IMR-90 (cell line): ENCODE measurements at regions not wholly inside any gene's neighbourhood (a gene's known extent, or its start where the extent isn't known, plus 50 kb on each side); places are given as distances from the start of the nearest gene placed in this dataset.

Experiments used
- ATAC-seq: fragments of 200-7000 bp; cut with Tn5 transposase; 2 replicates; pipeline ENCODE4 v1.9.1; 2020; ENCODE audit warnings: low read depth, mild to moderate bottlenecking, moderate library complexity
- BruUV-seq: library from RNA; stranded (reverse); fragments of 400-500 nt; replicated peaks from 2 replicates; lab custom pipeline; 2021; lab: Mats Ljungman, UMichigan
- CTCF ChIA-PET: fragments of 300-600 bp; formaldehyde crosslinking; extraction: SDS; loops from one replicate; lab custom pipeline; 2021; ENCODE audit warnings: antibody characterized with exemption; lab: Yijun Ruan, JAX
- POLR2A ChIA-PET: fragments of 300-600 bp; sonication (Branson Sonifier 250); formaldehyde crosslinking; loops from one replicate; lab custom pipeline; 2022; ENCODE audit warnings: antibody characterized with exemption; ENCODE audit not compliant: unreplicated experiment; lab: Charles Lee
- DNase-seq: peaks from one replicate; pipeline ENCODE4 v3.0.0; 2013
- H2AFZ ChIP-seq: replicated peaks from 2 replicates; pipeline ENCODE3; 2013; ENCODE audit warnings: low read length, mild to moderate bottlenecking; ENCODE audit not compliant: poor library complexity
- H2AK5ac ChIP-seq: 2 replicates; pipeline ENCODE4 v1.6.1; 2013; ENCODE audit warnings: low read depth, low read length, inconsistent platforms
- H2AK9ac ChIP-seq: replicated peaks from 2 replicates; pipeline ENCODE3; 2013; ENCODE audit warnings: mild to moderate bottlenecking, low read depth, low read length, moderate library complexity; ENCODE audit not compliant: poor library complexity
- H2BK120ac ChIP-seq: 2 replicates; pipeline ENCODE4 v1.6.1; 2013; ENCODE audit warnings: low read depth, low read length, inconsistent platforms
- H2BK15ac ChIP-seq: 3 replicates; pipeline ENCODE4 v1.6.1; 2013; ENCODE audit warnings: low read depth, low read length, inconsistent platforms
- H2BK20ac ChIP-seq: 2 replicates; pipeline ENCODE4 v1.6.1; 2013; ENCODE audit warnings: low read depth, mild to moderate bottlenecking, inconsistent platforms, low read length, moderate library complexity
- H2BK5ac ChIP-seq: 2 replicates; pipeline ENCODE4 v1.6.1; 2013; ENCODE audit warnings: mild to moderate bottlenecking, low read depth, low read length, inconsistent platforms; ENCODE audit not compliant: poor library complexity, severe bottlenecking
- H3K14ac ChIP-seq: replicated peaks from 2 replicates; pipeline ENCODE4 v1.6.1; 2013; ENCODE audit warnings: low read depth, low read length, inconsistent platforms
- H3K18ac ChIP-seq: 2 replicates; pipeline ENCODE4 v1.6.1; 2013; ENCODE audit warnings: low read depth, low read length, control low read depth
- H3K23ac ChIP-seq: 2 replicates; pipeline ENCODE4 v1.6.1; 2013; ENCODE audit warnings: low read depth, low read length, inconsistent platforms
- H3K27ac ChIP-seq: 2 replicates; pipeline ENCODE4 v1.5.1; 2013; ENCODE audit warnings: mild to moderate bottlenecking, control low read depth, low read length; ENCODE audit not compliant: insufficient read depth
- H3K27me3 ChIP-seq: 2 replicates; pipeline ENCODE4 v1.6.1; 2013; ENCODE audit warnings: low read length; ENCODE audit not compliant: control insufficient read depth, insufficient read depth
- H3K36me3 ChIP-seq: 2 replicates; pipeline ENCODE4 v1.6.1; 2013; ENCODE audit warnings: low read length, mixed read lengths; ENCODE audit not compliant: control insufficient read depth, insufficient read depth
- H3K4ac ChIP-seq: 2 replicates; pipeline ENCODE4 v1.6.1; 2013; ENCODE audit warnings: low read depth, low read length, inconsistent platforms
- H3K4me1 ChIP-seq: 2 replicates; pipeline ENCODE4 v1.6.1; 2013; ENCODE audit warnings: low read length, mixed read lengths; ENCODE audit not compliant: control insufficient read depth, insufficient read depth
- H3K4me2 ChIP-seq: 2 replicates; pipeline ENCODE4 v1.6.1; 2013; ENCODE audit warnings: low read depth, mild to moderate bottlenecking, control low read depth, low read length, moderate library complexity
- H3K4me3 ChIP-seq: 2 replicates; pipeline ENCODE4 v1.5.1; 2013; ENCODE audit warnings: low read depth, mild to moderate bottlenecking, control low read depth, low read length, moderate library complexity; ENCODE audit not compliant: insufficient read depth
- H3K56ac ChIP-seq: 2 replicates; pipeline ENCODE4 v1.6.1; 2013; ENCODE audit warnings: low read length, inconsistent platforms; ENCODE audit not compliant: insufficient read depth; ENCODE audit errors: extremely low read depth
- H3K79me1 ChIP-seq, 2 experiments: 2 replicates each; pipeline ENCODE4 v1.6.1; 2013; ENCODE audit warnings: low read length in 2 of 2, inconsistent platforms in 1 of 2, low read depth in 1 of 2
- H3K9ac ChIP-seq: 2 replicates; pipeline ENCODE4 v1.6.1; 2013; ENCODE audit warnings: low read depth, low read length, control low read depth
- H3K9me1 ChIP-seq: 2 replicates; pipeline ENCODE4 v1.6.1; 2013; ENCODE audit warnings: low read length, inconsistent platforms; ENCODE audit not compliant: insufficient read depth
- H3K9me3 ChIP-seq: 2 replicates; pipeline ENCODE4 v1.6.1; 2013; ENCODE audit warnings: low read length; ENCODE audit not compliant: control insufficient read depth, insufficient read depth
- H4K20me1 ChIP-seq: 2 replicates; pipeline ENCODE4 v1.6.1; 2013; ENCODE audit warnings: low read length, inconsistent platforms; ENCODE audit not compliant: insufficient read depth
- H4K5ac ChIP-seq: 2 replicates; pipeline ENCODE4 v1.6.1; 2013; ENCODE audit warnings: mild to moderate bottlenecking, low read depth, low read length, control low read depth
- H4K8ac ChIP-seq, 2 experiments: 2 replicates each; pipeline ENCODE4 v1.6.1; 2013; ENCODE audit warnings: low read depth in 2 of 2, low read length in 2 of 2, control low read depth in 1 of 2, inconsistent platforms in 1 of 2
- H4K91ac ChIP-seq: 2 replicates; pipeline ENCODE4 v1.6.1; 2013; ENCODE audit warnings: low read depth, low read length, inconsistent platforms; ENCODE audit not compliant: insufficient read depth
- BHLHE40 ChIP-seq: fragments of 150-350 bp; IDR thresholded peaks from 2 replicates; pipeline ENCODE4 v1.6.1; 2016; ENCODE audit warnings: mild to moderate bottlenecking, low read depth, low read length
- CEBPB ChIP-seq: IDR thresholded peaks from 2 replicates; pipeline ENCODE4 v1.6.1; 2012; ENCODE audit warnings: low read depth, low read length, improper control_type of control experiment
- CTCF ChIP-seq: conservative IDR thresholded peaks from 2 replicates; pipeline ENCODE4 v1.5.1; 2012; ENCODE audit warnings: mild to moderate bottlenecking, low read depth, low read length, improper control_type of control experiment
- FOS ChIP-seq: fragments of 150-350 bp; IDR thresholded peaks from 2 replicates; pipeline ENCODE4 v1.6.1; 2016; ENCODE audit warnings: low read depth, low read length
- MAFK ChIP-seq: IDR thresholded peaks from 2 replicates; pipeline ENCODE4 v1.6.1; 2012; ENCODE audit warnings: low read depth, low read length, improper control_type of control experiment
- MAZ ChIP-seq: IDR thresholded peaks from 2 replicates; pipeline ENCODE4 v1.6.1; 2012; ENCODE audit warnings: low read depth, mild to moderate bottlenecking, low read length, improper control_type of control experiment, moderate library complexity, borderline replicate concordance
- NFE2L2 ChIP-seq: fragments of 150-350 bp; IDR thresholded peaks from 2 replicates; pipeline ENCODE4 v1.6.1; 2016; ENCODE audit warnings: low read depth, mild to moderate bottlenecking, low read length
- RAD21 ChIP-seq: IDR thresholded peaks from 2 replicates; pipeline ENCODE4 v1.6.1; 2012; ENCODE audit warnings: low read length, improper control_type of control experiment
- RFX5 ChIP-seq: IDR thresholded peaks from 2 replicates; pipeline ENCODE4 v1.8.0; 2012; ENCODE audit warnings: low read depth, mild to moderate bottlenecking, low read length, moderate library complexity
- SMC3 ChIP-seq: fragments of 150-350 bp; IDR thresholded peaks from 2 replicates; pipeline ENCODE4 v1.6.1; 2016; ENCODE audit warnings: low read depth, mild to moderate bottlenecking, antibody characterized with exemption, low read length, moderate library complexity
- WGBS, 2 experiments: methylation state at CpG; one replicate each; pipeline versions ENCODE4 v1.1.5 to v1.1.7; 2013; ENCODE audit warnings: missing lambda C conversion rate in 2 of 2; ENCODE audit not compliant: insufficient read length in 1 of 2; ENCODE audit errors: extremely low coverage in 2 of 2; 5-methylcytosine and 5-hydroxymethylcytosine counted together
- dilution Hi-C: fragments of 300-500 bp; cut with HindIII; formaldehyde crosslinking; loops from one replicate; pipeline ENCODE4 v1.14.3; 2018; ENCODE audit warnings: low sequenced_read_pairs; ENCODE audit not compliant: unreplicated experiment
- in situ Hi-C: fragments of 300-500 bp; cut with MboI; formaldehyde crosslinking; loops from 3 replicates; pipeline ENCODE4 v1.14.3; 2019; ENCODE audit warnings: low sequenced_read_pairs, inconsistent platforms, mixed read lengths
- intact Hi-C: fragments of 100-400 bp; cut with micrococcal nuclease; formaldehyde crosslinking; loops from 2 replicates; pipeline ENCODE4 v1.10.0; 2022
- TF ChIP-seq, protein P1 (sequence below): fragments of 150-350 bp; IDR thresholded peaks from 2 replicates; pipeline ENCODE4 v1.6.1; 2016; ENCODE audit warnings: low read depth, mild to moderate bottlenecking, low read length, moderate library complexity, borderline replicate concordance

DNA sequence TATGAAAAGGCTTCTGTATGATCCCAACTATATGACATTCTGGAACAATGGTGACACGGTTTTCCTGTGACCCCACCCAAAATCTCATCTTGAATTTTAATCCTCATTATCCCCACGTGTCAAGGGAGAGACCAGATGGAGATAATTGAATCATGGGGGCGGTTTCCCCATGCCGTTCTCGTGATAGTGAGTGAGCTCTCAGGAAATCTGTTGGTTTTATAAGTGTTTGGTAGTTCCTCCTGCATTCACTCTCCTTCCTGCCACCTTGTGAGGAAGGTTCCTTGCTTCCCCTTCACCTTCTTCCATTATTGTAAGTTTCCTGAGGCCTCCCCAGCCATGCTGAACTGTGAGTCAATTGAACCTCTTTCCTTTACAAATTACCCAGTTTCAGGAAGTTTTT is 53.1 kb upstream of the TSPAN18 start:
- H2BK20ac ChIP-seq, result no peak overlapping the region
- no peak overlapping the region for H3K4ac ChIP-seq
- H3K36me3 ChIP-seq, result no peaks in the 10 kb centered on the region
- no peak overlapping the region for H3K18ac ChIP-seq
- H3K23ac ChIP-seq, result no peak overlapping the region
- H3K4me3 ChIP-seq, result no peak overlapping the region
- H2BK5ac ChIP-seq, result no peak overlapping the region
- H2AFZ ChIP-seq, result no peak overlapping the region
- no peaks in the 10 kb centered on the region for H3K9me1 ChIP-seq
- dilution Hi-C loops (no loop called here), in situ Hi-C loops (no loop called here), intact Hi-C loops (no loop called here)
- no peak overlapping the region for H3K4me2 ChIP-seq
- no peak overlapping the region for H4K8ac ChIP-seq
- DNase-seq (no peak), ATAC-seq (no peak)
- peaks cover 2% of the 10 kb centered on the region; the same call in 1 of the 2 replicates for H3K9me3 ChIP-seq
- H2AK9ac ChIP-seq, result no peak overlapping the region
- no peaks in the 10 kb centered on the region for H4K20me1 ChIP-seq
- H3K79me1 ChIP-seq, result no peaks in the 10 kb centered on the region
- no CpG with 5 or more reads among the region's 5 CpGs for WGBS, 2 experiments
- ChIA-PET CTCF (no interaction called here), POLR2A (no interaction called here)
- no TSS peak for BruUV-seq
- no peak overlapping the region for H2BK120ac ChIP-seq
- H2BK15ac ChIP-seq, result no peak overlapping the region
- no peak overlapping the region for H3K14ac ChIP-seq
- H4K5ac ChIP-seq, result no peak overlapping the region
- no peaks in the 10 kb centered on the region for H3K4me1 ChIP-seq
- H3K9ac ChIP-seq, result no peak overlapping the region
- TF ChIP-seq CTCF (no peak), NFE2L2 (no peak), CEBPB (no peak), FOS (no peak), RAD21 (no peak), MAFK (no peak), RFX5 (no peak), BHLHE40 (no peak), MAZ (no peak), SMC3 (no peak)
- TF ChIP-seq, protein P1, sequence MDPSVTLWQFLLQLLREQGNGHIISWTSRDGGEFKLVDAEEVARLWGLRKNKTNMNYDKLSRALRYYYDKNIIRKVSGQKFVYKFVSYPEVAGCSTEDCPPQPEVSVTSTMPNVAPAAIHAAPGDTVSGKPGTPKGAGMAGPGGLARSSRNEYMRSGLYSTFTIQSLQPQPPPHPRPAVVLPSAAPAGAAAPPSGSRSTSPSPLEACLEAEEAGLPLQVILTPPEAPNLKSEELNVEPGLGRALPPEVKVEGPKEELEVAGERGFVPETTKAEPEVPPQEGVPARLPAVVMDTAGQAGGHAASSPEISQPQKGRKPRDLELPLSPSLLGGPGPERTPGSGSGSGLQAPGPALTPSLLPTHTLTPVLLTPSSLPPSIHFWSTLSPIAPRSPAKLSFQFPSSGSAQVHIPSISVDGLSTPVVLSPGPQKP, result no peak
- H3K27me3 ChIP-seq, result peaks cover 18% of the 10 kb centered on the region
- H4K91ac ChIP-seq, result no peak overlapping the region
- no peak overlapping the region for H3K27ac ChIP-seq
- no peak overlapping the region for H2AK5ac ChIP-seq
- no peak overlapping the region for H3K56ac ChIP-seq
